ENCODE measurements at regions not wholly inside any gene's neighbourhood (a gene's known extent, or its start where the extent isn't known, plus 50 kb on each side); places are given as distances from the start of the nearest gene placed in this dataset.
"Not testable (repeated sequence)": the region's sequence is repeated elsewhere in the genome, so short reads cannot be mapped to it uniquely, and the experiment has no call there.

DNA sequence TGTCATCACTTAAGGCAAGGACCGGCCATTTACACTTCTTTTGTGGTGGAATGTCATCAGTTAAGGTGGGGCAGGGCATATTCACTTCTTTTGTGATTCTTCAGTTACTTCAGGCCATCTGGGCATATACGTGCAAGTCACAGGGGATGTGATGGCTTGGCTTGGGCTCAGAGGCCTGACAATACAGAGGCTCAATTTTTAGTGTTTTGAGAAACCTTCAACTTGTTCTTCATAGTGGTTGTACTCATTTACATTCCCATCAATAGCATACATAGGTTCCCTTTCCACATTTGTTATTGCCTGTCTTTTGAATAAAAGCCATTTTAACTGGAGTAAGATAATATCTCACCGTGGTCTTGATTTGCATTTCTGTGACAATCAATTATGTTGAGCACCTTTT, 366.8 kb upstream of the KIF2B start:
- ATAC-seq (ENCODE audit: low read depth in 2 of 2); H3K27me3 Mint-ChIP-seq; H3K36me3 Mint-ChIP-seq; H3K4me1 Mint-ChIP-seq; H3K27ac Mint-ChIP-seq; DNase-seq; H3K4me3 Mint-ChIP-seq: not testable (repeated sequence)
- H3K9me3 Mint-ChIP-seq = peaks cover 2 to 26% (median 11%) of the 10 kb centered on the region in 7 donors

DNA sequence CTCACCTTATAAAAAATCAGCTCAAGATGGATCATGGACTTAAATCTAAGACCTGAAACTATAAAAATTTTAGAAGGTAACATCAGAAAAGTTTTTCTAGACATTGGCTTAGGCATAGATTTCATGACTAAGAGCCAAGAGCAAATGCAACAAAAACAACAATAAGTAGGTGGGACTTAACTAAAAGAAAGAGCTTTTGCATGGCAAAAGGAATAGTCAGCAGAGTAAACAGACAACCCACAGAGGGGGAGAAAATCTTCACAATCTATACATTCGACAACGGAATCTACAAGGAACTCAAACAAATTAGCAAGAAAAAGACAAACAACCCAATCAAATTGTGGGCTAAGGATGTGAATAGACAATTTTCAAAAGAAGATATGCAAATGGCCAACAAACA, 368.4 kb upstream of the KIF2B start:
- H3K27me3 Mint-ChIP-seq = no peaks in the 10 kb centered on the region
- H3K4me3 Mint-ChIP-seq = no peak overlapping the region
- ATAC-seq (ENCODE audit: low read depth in 2 of 2) (no peak), DNase-seq (no peak)
- H3K4me1 Mint-ChIP-seq = no peaks in the 10 kb centered on the region
- peaks cover 2 to 23% (median 10%) of the 10 kb centered on the region in 7 donors for H3K9me3 Mint-ChIP-seq
- no peak overlapping the region for H3K27ac Mint-ChIP-seq
- H3K36me3 Mint-ChIP-seq = no peaks in the 10 kb centered on the region

DNA sequence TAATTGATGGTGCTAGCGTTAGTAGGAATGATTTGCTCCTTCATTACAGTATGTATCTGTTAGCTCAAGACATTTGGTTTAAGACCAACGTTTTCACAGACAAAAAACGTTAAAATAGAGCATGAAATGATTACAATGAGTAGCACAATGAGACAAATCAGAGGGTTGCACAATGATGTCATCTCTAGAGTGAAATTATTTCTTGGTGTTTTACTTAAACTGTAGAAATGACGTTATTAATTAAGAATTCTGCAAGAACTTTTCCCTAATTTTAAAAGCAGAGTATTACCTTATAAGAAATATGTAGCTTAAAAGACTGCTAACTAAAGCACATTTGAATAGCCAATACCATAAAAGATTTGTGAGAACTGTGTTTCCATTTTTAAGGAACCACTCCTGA, 373.4 kb upstream of the KIF2B start:
- no peak for DNase-seq
- no peak for ATAC-seq (ENCODE audit: low read depth in 2 of 2)
- H3K9me3 Mint-ChIP-seq = peaks cover 0 to 7% (median 0%) of the 10 kb centered on the region in 7 donors
- no peaks in the 10 kb centered on the region for H3K36me3 Mint-ChIP-seq
- H3K27me3 Mint-ChIP-seq = no peaks in the 10 kb centered on the region
- no peak overlapping the region for H3K27ac Mint-ChIP-seq
- H3K4me1 Mint-ChIP-seq = no peaks in the 10 kb centered on the region
- H3K4me3 Mint-ChIP-seq = no peak overlapping the region

DNA sequence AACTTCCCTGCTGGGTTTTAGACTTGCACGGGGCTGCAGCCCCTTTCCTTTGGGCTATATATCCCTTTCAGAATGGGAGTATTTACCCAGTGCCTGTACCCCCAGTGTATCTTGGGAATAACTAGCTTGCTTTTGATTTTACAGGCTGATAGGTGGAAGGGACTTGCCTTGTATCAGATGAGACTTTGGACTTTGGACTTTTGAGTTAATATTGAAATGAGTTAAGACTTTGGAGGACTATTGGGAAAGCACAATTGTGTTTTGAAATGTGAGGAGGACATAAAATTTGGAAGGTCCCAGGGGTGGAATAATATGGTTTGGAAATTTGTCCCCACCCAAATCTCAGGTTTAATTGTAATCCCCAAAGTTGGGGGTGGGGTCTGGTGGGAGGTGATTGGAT, 393.8 kb upstream of the KIF2B start:
- no peaks in the 10 kb centered on the region for H3K27me3 Mint-ChIP-seq
- ATAC-seq (ENCODE audit: low read depth in 2 of 2) (no peak), DNase-seq (no peak)
- H3K4me3 Mint-ChIP-seq = no peak overlapping the region
- no peaks in the 10 kb centered on the region for H3K36me3 Mint-ChIP-seq
- H3K4me1 Mint-ChIP-seq = no peaks in the 10 kb centered on the region
- no peak overlapping the region for H3K27ac Mint-ChIP-seq
- H3K9me3 Mint-ChIP-seq = peaks cover 2 to 11% (median 4%) of the 10 kb centered on the region in 7 donors

DNA sequence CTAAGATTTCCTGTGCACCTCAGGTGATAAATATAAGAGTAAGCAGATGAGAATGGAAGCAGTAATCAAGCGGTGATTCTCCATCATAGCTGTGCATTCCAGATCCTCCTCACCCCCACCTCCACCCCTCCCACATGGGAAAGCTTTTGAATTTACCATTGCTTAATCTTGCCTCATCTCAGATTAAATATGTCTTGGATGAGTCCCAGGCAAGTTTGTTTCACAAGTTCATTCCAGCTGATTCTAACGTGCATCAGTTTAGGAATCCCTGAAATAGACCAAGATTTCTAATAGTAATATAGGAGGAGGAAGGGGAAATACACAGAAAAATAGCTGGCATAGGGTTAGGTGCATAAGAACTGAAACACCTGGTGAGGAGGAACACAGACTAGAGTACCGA, 396.2 kb upstream of the KIF2B start:
- ATAC-seq (ENCODE audit: low read depth in 2 of 2) (no peak), DNase-seq (no peak)
- Mint-ChIP-seq H3K36me3 (no peaks in the 10 kb centered on the region), H3K27ac (no peak overlapping the region), H3K27me3 (no peaks in the 10 kb centered on the region), H3K4me1 (no peaks in the 10 kb centered on the region), H3K9me3 (peaks cover 2 to 15% (median 6%) of the 10 kb centered on the region in 7 donors), H3K4me3 (no peak overlapping the region)

DNA sequence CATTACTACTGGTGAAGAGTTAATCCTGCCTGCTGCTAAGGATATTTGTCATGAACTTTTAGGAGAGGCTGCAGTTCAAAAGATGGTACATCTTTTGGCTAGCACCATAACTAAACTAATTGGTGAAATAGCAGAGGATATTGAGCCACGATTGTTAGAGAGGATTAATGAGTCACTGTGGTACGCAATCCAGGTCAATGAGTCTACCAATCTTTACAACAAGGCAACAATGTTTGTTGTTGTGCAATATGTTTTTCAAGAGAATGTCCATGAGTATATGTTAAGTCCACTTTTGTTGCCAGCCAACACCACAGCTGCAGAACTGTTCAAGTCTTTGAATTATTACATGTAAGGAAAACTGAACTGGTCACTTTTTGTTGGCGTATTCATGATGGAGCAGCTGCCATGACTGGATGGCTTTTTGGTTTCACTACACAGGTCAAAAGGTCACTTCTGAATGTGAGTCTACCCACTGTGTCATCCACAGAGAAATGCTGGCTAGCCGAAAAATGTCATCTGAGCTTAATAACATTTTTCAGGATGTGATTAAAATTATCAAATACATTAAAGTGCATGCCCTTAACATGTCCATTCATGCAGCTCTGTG, 402.6 kb upstream of the KIF2B start:
- H3K27ac Mint-ChIP-seq = no peak overlapping the region
- no peak for ATAC-seq (ENCODE audit: low read depth in 2 of 2)
- H3K4me1 Mint-ChIP-seq = no peaks in the 10 kb centered on the region
- H3K9me3 Mint-ChIP-seq = peaks cover 0 to 18% (median 3%) of the 10 kb centered on the region in 7 donors
- no peaks in the 10 kb centered on the region for H3K36me3 Mint-ChIP-seq
- no peak for DNase-seq
- no peaks in the 10 kb centered on the region for H3K27me3 Mint-ChIP-seq
- no peak overlapping the region for H3K4me3 Mint-ChIP-seq

DNA sequence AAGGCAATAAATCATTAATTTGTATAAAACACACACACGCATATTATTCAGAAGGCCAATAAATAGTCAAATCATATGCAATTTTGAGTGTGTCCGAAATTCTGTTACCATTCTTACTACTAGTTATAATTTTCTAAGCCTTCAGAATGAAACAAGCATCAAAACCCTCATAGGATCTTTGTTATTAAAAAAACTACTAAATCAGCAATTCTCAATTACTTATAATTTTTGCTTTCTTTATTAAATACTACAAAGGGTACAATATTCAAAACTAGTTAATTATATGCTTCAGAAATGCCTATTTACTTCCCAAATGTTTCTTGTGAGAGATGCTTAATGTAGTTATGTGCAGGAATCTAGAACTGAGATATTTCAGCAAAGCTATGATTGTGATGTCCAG, 413.1 kb upstream of the KIF2B start:
- Mint-ChIP-seq H3K4me1 (no peaks in the 10 kb centered on the region), H3K4me3 (no peak overlapping the region), H3K27me3 (no peaks in the 10 kb centered on the region), H3K27ac (no peak overlapping the region), H3K36me3 (peaks cover 0 to 13% of the 10 kb centered on the region in 2 donors), H3K9me3 (peaks cover 13 to 22% (median 13%) of the 10 kb centered on the region in 7 donors)
- ATAC-seq (ENCODE audit: low read depth in 2 of 2) (no peak), DNase-seq (no peak)

DNA sequence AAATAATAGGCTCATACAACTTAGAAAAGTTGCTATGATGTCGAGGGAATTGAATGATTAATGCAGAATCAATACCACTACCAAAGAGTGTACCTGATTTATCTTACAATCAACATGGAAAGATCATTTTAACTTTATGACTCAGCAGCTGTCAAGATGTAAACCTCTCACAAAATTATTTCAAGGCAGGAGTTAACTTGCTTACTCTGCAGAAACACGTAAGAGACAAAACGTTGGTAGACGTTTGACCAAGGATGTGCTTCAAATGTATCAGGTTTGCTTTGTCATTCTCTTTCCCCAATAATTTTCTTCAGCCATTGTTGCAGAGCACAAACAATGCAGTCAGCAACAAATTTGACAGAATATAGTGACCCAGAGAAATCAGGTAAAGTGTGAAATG, 415.8 kb upstream of the KIF2B start:
- H3K4me3 Mint-ChIP-seq = no peak overlapping the region

DNA sequence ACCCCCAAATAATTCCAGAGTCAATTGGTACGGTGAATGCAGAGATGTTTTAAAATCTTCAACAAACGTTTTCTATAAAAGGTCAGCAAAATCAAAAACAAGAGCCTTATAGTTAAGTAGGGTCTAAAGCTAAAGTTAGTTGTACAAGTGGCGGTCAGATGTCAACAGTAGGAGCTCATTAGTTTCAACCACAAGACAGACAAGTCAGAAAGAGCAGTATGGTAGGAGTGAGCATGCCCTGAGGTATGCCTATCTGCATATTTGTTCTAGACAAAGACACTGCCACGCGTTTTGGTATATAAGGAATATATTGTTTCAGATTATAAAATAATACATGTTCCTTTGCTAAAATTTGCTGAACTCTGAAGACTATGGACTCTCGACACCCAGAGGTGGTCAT, 431.5 kb upstream of the KIF2B start:
- Mint-ChIP-seq H3K27ac (no peak overlapping the region), H3K4me3 (no peak overlapping the region), H3K9me3 (peaks cover 0 to 4% (median 4%) of the 10 kb centered on the region in 7 donors), H3K27me3 (no peaks in the 10 kb centered on the region), H3K4me1 (no peaks in the 10 kb centered on the region), H3K36me3 (no peaks in the 10 kb centered on the region)
- DNase-seq (no peak), ATAC-seq (ENCODE audit: low read depth in 2 of 2) (no peak)

More for the DNA sequence above, 415.8 kb upstream of the KIF2B start:
- H3K27me3 Mint-ChIP-seq = no peaks in the 10 kb centered on the region
- peaks cover 11 to 23% (median 15%) of the 10 kb centered on the region in 7 donors for H3K9me3 Mint-ChIP-seq
- H3K27ac Mint-ChIP-seq = no peak overlapping the region
- no peak for ATAC-seq (ENCODE audit: low read depth in 2 of 2)
- H3K4me1 Mint-ChIP-seq = no peaks in the 10 kb centered on the region
- no peak for DNase-seq
- H3K36me3 Mint-ChIP-seq = peaks cover 0 to 13% of the 10 kb centered on the region in 2 donors

DNA sequence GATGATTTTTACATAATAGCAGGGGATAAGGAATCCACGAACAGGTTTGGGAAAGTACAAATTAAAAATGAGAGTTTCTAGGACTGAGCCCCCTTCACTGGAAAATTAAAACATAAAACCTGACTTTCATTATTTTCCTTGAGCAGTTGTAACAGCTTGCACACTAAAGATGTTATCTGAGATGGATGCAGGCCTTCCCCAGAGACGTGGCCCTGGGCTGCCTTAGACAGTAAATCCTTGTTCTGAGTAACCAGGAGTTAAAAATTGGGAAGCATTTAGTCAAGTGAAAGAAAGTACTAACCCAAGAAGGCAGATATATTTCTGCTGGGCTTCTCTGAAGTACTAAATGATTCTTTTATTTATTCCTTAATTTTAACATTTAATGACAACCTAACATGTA, 432.2 kb upstream of the KIF2B start:
- H3K4me3 Mint-ChIP-seq = no peak overlapping the region
- peaks cover 0 to 4% (median 3%) of the 10 kb centered on the region in 7 donors for H3K9me3 Mint-ChIP-seq
- H3K27me3 Mint-ChIP-seq = no peaks in the 10 kb centered on the region
- no peak for ATAC-seq (ENCODE audit: low read depth in 2 of 2)
- no peak overlapping the region for H3K27ac Mint-ChIP-seq
- H3K4me1 Mint-ChIP-seq = no peaks in the 10 kb centered on the region
- no peak for DNase-seq
- H3K36me3 Mint-ChIP-seq = no peaks in the 10 kb centered on the region

DNA sequence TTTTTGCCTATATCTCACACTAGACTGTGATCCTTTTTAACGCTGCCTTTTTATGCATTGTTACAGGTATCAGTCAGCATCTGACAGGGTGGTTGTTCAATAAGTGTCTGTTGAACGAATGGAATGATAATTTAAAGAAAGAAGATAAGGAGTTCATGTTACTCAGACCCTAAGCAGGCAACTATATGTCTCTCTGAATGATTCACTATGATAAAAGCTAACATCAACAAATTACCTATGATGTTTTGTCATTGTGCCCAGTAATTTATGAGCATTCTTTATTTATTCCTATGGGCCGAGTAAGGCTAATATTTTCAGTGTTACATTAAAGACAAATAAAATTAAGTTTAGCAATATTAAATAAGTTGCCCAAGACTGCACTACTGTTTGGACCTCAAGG, 435.0 kb upstream of the KIF2B start:
- Mint-ChIP-seq H3K4me3 (no peak overlapping the region), H3K9me3 (peaks cover 0 to 4% (median 3%) of the 10 kb centered on the region in 7 donors), H3K4me1 (no peaks in the 10 kb centered on the region), H3K36me3 (no peaks in the 10 kb centered on the region), H3K27ac (no peak overlapping the region), H3K27me3 (no peaks in the 10 kb centered on the region)
- no peak for ATAC-seq (ENCODE audit: low read depth in 2 of 2)
- DNase-seq = no peak

DNA sequence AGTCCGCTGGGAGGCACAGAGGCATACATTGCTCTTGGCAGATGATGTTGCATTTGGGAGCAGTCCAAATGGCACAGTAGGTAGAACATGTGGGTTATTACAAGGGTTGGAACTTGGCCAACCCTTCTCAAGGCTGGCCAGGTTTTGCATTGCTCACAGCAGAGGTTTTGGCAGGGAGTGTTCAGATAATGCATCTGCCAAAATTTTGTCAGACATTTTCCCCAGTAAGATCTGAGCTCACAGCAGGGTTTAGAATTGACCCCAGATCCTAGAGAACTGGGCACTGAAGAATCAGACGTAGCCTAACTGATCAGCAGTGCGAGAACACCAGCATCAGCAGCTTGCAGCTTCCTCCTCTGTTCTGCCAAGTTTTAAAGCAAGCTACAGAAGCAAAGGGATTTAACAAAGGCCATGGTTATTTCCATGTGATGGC, 468.8 kb upstream of the KIF2B start:
- DNase-seq (no peak), ATAC-seq (ENCODE audit: low read depth in 2 of 2) (no peak)
- Mint-ChIP-seq H3K4me1 (no peaks in the 10 kb centered on the region), H3K27ac (no peak overlapping the region), H3K36me3 (no peaks in the 10 kb centered on the region), H3K9me3 (peaks cover 0 to 11% (median 5%) of the 10 kb centered on the region in 7 donors), H3K27me3 (no peaks in the 10 kb centered on the region), H3K4me3 (no peak overlapping the region)

DNA sequence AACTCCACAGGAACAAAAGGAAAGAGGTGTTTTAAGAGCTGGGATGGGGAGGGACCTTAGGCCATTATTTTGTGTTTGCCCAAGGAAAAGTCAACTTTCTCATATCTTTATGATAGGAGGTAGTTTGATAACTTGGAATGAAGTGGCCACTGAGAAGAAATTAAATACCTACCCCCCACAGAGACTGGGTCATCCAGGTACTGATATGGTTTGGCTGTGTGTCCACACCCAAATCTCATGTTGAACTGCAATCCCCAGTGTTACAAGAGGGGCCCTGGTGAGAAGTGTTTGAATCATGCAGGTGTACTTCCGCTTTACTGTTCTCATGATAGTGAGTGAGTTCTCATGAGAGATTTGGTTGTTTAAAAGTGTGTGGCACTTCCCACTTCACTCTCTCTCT, 477.9 kb upstream of the KIF2B start:
- DNase-seq (no peak), ATAC-seq (ENCODE audit: low read depth in 2 of 2) (no peak)
- Mint-ChIP-seq H3K27me3 (no peaks in the 10 kb centered on the region), H3K9me3 (peaks cover 3 to 20% (median 12%) of the 10 kb centered on the region in 7 donors), H3K27ac (peak overlapping the region in 2 of 6 donors; percentile 33 to 69), H3K4me1 (no peaks in the 10 kb centered on the region), H3K4me3 (peak overlapping the region in 1 of 8 donors; percentile 53), H3K36me3 (no peaks in the 10 kb centered on the region)

DNA sequence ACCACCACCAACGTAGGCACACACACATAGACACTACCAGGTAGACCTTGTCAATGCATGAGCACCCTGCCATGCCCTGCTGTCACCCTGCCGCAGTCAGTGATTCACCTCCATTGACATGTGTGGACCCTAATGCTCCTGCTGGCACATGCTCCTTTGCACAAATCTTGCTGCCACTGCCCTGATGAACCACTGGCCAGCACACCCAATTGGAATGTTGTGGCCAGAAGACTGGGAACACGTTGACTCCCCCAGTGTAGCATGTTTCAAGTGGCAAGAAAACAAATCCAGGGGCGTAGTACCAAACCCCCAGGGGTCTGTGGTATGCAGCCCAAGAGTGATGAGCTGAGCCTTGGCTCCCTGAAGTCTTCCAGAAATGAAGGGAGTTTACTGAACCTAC, 486.4 kb upstream of the KIF2B start:
- DNase-seq = no peak
- no peaks in the 10 kb centered on the region for H3K4me1 Mint-ChIP-seq
- H3K36me3 Mint-ChIP-seq = no peaks in the 10 kb centered on the region
- H3K9me3 Mint-ChIP-seq = peaks cover 3 to 34% (median 16%) of the 10 kb centered on the region in 7 donors
- H3K4me3 Mint-ChIP-seq = no peak overlapping the region
- no peaks in the 10 kb centered on the region for H3K27me3 Mint-ChIP-seq
- ATAC-seq (ENCODE audit: low read depth in 2 of 2) = no peak
- no peak overlapping the region for H3K27ac Mint-ChIP-seq

DNA sequence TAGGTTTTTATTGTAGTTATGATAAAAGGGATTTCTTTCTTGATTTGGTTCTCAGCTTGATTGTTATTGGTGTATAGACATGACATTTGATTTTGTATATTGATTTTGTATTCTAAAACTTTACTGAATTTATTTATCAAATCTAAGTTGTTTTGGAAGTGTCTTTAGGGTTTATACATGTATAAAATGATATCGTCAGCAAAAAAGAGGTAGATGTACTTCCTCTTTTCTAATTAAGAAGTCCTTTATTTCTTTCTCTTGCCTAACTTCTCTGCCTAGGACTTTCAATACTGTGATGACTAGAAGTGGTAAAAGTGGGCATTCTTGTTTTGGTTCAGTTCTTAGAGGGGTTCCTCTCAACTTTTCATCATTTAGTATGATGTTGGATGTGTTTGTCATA, 487.3 kb upstream of the KIF2B start:
- ATAC-seq (ENCODE audit: low read depth in 2 of 2) (no peak), DNase-seq (no peak)
- Mint-ChIP-seq H3K4me3 (no peak overlapping the region), H3K4me1 (no peaks in the 10 kb centered on the region), H3K27me3 (no peaks in the 10 kb centered on the region), H3K27ac (no peak overlapping the region), H3K36me3 (no peaks in the 10 kb centered on the region), H3K9me3 (peaks cover 0 to 26% (median 10%) of the 10 kb centered on the region in 7 donors)

Data from naive B cell (primary cell).